AG08395 (cell line): ENCODE measurements at regions not wholly inside any gene's neighbourhood (a gene's known extent, or its start where the extent isn't known, plus 50 kb on each side); places are given as distances from the start of the nearest gene placed in this dataset.
A peak's percentile ranks its signal among the peaks of the same experiment; 100 is the strongest.
"Not testable (repeated sequence)": the region's sequence is repeated elsewhere in the genome, so short reads cannot be mapped to it uniquely, and the experiment has no call there.

Source experiments
- DNase-seq: peaks from one replicate; pipeline ENCODE4 v3.0.0; 2012; ENCODE audit warnings: mixed read lengths, low spot score

- no peak for DNase-seq
Measured at GRCh38 chr2:36302911-36303310, 52.7 kb upstream of the CRIM1 start.

GRCh38 chr2:36301843-36302242 is 53.7 kb upstream of the CRIM1 start:
- no peak for DNase-seq

DNA sequence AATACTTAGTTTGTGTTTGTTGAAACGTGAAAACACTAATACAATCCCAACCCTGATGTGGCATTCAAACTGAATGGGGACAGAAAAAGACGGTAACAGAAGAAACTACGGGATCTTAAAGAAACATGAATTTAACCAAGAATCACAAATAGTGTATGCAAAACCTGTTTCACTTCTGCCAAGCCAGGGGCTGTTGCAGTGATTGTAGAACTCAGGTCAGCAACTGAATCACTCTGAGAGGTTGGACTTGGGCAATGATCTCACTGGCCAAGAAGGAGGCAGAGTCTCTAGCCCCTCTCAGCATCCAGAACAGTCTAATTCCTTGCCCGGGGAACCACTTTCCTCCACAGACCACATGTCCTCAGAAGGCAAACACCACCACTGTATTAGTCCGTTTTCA is 54.9 kb upstream of the CRIM1 start:
- no peak for DNase-seq

GRCh38 chr2:36296798-36297197 is 58.8 kb upstream of the CRIM1 start:
- no peak for DNase-seq

DNA sequence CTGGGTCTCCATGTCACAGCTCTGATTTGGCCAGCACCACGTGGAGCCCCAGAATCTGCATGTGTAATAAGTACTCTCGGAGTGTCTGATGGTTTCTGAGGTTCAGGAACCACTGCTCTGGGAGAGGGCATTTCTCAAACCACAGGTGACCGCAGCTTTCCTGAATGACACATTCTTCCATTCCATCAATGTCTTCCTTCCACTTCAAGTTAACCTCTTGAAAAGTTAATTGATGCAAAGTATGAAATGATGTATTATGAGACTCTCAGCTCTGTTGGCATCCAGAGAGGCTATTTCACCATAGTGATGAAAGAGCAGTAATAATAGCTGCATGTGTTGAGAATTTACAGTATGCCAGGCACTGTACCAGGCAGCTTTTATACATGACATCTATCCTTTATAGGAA is 61.3 kb upstream of the CRIM1 start:
- DNase-seq = no peak

GRCh38 chr2:36290306-36290856 is 65.2 kb upstream of the CRIM1 start:
- DNase-seq = peak; percentile 49

GRCh38 chr2:36289731-36290130 is 65.8 kb upstream of the CRIM1 start:
- DNase-seq = no peak

DNA sequence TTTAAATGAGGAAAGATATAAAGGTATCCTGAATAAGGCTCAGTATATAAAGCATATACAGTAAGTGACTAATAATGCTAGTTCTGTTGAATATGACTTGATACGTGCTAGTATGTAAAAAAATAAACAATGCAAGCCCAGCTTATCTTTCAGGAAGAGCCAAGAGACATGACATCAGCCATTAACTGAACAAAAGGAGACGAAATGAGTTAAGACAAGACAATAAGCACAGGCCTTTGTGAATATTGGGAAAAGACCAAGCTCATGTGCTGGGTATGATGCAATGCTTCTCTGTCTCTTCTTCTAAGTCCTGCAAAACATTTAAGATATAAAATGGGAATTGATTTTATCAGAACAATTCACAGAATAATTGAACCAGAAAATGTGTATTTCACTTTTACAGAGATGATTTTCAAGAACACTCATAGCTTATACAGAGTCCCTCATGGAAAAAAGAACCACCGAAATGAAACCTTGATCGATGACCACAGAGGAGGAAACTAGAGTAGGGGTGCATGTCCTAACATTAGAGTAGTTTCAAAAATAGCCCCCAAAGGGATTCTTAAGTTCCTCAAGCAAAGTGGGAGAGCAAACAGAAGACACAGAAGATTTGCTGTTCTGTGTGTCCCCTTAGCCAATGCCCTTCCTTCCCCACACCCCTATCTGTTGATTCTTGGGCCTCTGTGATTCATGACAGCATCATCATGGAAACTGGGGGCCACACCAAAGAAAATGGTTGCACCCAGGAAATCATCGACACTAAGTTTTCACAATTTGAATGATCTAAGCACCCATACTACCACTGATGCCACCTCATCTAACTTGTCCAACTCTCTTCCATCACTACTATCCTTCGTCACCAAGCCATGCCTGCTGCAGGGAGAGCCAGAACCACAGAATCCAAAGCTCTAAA is 68.0 kb upstream of the CRIM1 start:
- no peak for DNase-seq

GRCh38 chr2:36279506-36279905 is 76.1 kb upstream of the CRIM1 start:
- DNase-seq = not testable (repeated sequence)

- DNase-seq = no peak
Measured at GRCh38 chr2:36277881-36278523, 77.6 kb upstream of the CRIM1 start.

DNA sequence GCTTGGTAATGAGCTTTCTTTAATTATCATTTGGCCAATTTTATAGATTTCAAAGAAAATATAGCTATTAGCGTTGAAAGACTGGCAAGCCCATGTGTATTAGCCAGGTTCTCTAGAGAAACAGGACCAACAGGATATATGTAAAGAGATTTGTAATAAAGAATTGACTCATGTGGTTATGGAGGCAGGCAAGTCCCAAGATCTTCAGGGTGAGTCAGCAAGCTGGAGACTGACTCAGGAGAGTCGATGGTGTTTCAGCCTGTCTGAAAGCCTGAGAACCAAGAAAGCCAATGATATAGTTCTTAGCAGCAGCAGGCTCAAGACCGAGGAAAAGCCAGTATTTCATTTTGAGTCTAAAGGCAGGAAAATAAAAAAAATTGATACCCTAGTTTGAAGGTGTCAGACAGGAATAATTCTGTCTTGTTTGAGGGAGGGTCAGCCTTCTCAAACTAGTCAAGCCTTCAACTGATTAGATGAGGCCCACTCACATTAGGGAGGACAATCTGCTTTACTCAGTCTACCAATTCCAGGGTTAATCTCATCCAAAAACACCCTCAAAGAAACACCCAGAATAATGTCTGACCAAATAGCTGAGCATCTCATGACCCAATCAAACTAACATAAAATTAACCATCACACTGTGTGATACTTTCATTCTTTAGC is 78.3 kb upstream of the CRIM1 start:
- peak; percentile 39 for DNase-seq

DNA sequence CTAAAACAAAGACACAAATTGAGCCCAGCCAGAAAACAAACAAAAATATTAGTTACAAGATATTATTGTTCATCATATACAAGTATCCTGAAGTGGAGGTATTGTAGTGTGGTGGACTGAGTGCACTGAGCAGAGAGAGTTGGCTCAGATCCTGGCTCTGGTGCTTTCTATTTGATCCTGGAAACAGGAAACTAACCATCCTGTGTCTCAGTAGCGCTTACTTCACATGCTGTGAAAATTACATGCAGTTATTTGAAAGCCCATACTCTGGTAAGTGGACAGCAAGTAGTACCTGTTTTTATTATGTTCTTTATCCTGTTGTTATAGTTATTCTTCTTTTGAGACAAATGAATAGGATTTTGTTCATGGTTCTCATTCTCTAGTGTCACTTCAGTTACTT is 84.3 kb upstream of the CRIM1 start:
- no peak for DNase-seq

GRCh38 chr2:36270758-36271157 is 84.8 kb upstream of the CRIM1 start:
- no peak for DNase-seq

GRCh38 chr2:36267194-36267593 is 88.4 kb upstream of the CRIM1 start:
- no peak for DNase-seq

GRCh38 chr2:36266536-36267121 is 88.9 kb upstream of the CRIM1 start:
- DNase-seq = no peak

GRCh38 chr2:36262581-36262980 is 93.0 kb upstream of the CRIM1 start:
- DNase-seq = no peak

DNA sequence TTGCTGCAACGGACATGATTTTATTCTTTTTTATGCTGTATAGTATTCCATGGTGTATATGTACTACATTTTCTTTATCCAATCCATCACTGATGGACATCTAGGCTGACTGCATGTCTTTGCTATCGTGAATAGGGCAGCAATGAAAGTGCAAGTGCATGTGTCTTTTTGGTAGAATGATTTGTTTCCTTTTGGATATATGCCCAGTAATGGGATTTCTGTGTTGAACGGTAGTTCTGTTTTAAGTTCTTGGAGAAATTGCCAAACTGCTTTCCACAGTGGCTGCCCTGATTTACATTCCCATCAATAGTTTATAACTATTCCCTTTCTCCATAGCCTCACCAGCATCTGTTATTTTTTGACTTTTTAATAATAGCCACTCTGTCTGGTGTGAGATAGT is 99.7 kb upstream of the CRIM1 start:
- DNase-seq = no peak

- DNase-seq = no peak
Measured at GRCh38 chr2:36253086-36253485, 102.5 kb upstream of the CRIM1 start.

DNA sequence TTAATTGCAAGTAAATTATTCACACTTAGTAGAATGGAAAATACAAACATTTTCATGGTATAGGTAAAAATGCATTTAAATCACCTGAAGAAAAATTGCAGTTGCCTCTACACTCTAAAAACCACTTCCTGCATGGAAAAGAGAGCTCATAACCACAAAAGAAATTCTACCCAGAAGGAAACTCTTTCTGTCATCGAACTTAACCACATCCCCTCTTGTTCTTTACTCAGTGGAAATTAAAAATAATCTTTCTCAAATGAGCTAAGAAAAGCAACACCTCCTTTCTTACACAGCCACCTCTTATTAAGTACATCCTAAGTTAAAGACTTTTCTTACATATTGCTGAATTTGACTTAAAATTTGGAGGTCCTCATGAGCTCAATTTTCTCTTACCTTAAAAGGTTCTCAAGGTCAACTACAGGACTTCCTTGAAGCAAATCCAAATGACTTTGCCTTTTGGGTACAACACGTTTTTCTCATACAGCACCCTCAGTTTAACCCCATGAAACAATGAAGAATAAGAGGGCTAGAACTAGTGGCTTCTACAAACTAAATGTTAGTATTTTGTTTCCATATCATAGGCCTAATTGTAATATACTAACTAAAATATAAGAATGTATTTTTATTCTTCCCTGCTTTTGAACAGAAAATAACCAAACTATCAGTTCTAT is 109.1 kb upstream of the CRIM1 start:
- DNase-seq = no peak

DNA sequence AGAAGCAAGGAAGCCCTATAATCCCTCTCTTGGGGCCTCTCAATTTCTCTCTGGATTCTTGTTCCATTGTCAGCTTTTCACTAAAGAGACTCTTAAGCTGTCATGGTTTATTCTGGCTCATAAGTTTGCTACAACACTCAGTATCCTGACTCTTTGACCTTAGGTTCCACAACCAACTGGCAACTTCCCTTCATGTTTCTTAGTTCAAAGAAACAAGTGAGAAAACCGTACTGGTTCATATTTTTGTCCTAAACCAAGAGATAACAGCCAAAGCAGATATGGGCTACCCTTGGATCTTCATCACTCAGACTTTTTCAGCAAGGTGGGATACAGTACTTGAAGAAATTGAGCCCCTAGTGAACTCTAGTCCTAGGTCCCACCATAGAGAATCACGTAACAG is 109.9 kb upstream of the CRIM1 start:
- DNase-seq = no peak

DNA sequence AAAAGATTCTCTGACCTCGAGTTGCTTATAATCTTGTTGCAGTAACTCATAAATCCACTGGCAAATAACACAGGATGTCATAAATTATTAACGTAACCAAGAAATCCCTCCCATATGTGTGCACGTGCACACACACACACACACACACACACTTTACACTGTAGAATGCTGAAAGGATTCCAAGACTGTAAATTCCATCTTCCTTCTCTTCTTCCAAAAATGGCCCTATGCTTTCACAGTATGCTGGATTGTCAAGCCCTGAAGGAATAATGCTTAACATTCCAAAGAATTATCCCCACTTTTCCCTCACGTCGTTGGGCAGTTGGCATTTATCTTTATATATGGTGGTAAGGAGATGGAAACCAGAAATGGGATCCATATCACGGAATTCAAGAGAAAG is 117.5 kb upstream of the CRIM1 start:
- DNase-seq = no peak

GRCh38 chr2:36235882-36236281 is 119.7 kb upstream of the CRIM1 start:
- DNase-seq = no peak
